Superior temporal gyrus (tissue), 1 donor: ENCODE measurements at regions not wholly inside any gene's neighbourhood (a gene's known extent, or its start where the extent isn't known, plus 50 kb on each side); places are given as distances from the start of the nearest gene placed in this dataset.
"Not testable (repeated sequence)": the region's sequence is repeated elsewhere in the genome, so short reads cannot be mapped to it uniquely, and the experiment has no call there.

ENCODE experiments used
- DNase-seq: peaks from one replicate; pipeline ENCODE4 v3.0.0-alpha.2; 2016; ENCODE audit errors: extremely low spot score

GRCh38 chr1:65527707-65528503 lies 107.4 kb downstream of the LEPR start:
- no peak for DNase-seq

- DNase-seq = no peak
Observed at GRCh38 chr1:65531972-65532570, 111.6 kb downstream of the LEPR start.

GRCh38 chr1:65535981-65536380 lies 115.5 kb downstream of the LEPR start:
- DNase-seq = no peak

GRCh38 chr1:65538086-65538485 lies 117.6 kb downstream of the LEPR start:
- DNase-seq = no peak

GRCh38 chr1:65538664-65539063 lies 118.2 kb downstream of the LEPR start:
- no peak for DNase-seq

- no peak for DNase-seq
Observed at GRCh38 chr1:65539266-65540131, 119.0 kb downstream of the LEPR start.

- no peak for DNase-seq
Observed at GRCh38 chr1:65541161-65541560, 120.7 kb downstream of the LEPR start.

GRCh38 chr1:65541865-65542264 lies 121.4 kb downstream of the LEPR start:
- no peak for DNase-seq

GRCh38 chr1:65542592-65542991 lies 122.1 kb downstream of the LEPR start:
- DNase-seq = not testable (repeated sequence)

GRCh38 chr1:65550306-65551010 lies 130.0 kb downstream of the LEPR start:
- not testable (repeated sequence) for DNase-seq

- not testable (repeated sequence) for DNase-seq
Observed at GRCh38 chr1:65552484-65552883, 132.0 kb downstream of the LEPR start.

GRCh38 chr1:65554086-65554764 lies 133.8 kb downstream of the LEPR start:
- not testable (repeated sequence) for DNase-seq

GRCh38 chr1:65554829-65555228 lies 134.4 kb downstream of the LEPR start:
- no peak for DNase-seq

- no peak for DNase-seq
Observed at GRCh38 chr1:65558215-65558614, 137.7 kb downstream of the LEPR start.

GRCh38 chr1:65564493-65564892 lies 144.0 kb downstream of the LEPR start:
- DNase-seq = no peak

- DNase-seq = no peak
Observed at GRCh38 chr1:65568285-65568684, 147.8 kb downstream of the LEPR start.

- DNase-seq = no peak
Observed at GRCh38 chr1:65572701-65573421, 152.4 kb downstream of the LEPR start.

- DNase-seq = no peak
Observed at GRCh38 chr1:65577278-65577677, 156.8 kb downstream of the LEPR start.

- not testable (repeated sequence) for DNase-seq
Observed at GRCh38 chr1:65577982-65578381, 157.5 kb downstream of the LEPR start.

GRCh38 chr1:65581119-65581518 lies 160.7 kb downstream of the LEPR start:
- no peak for DNase-seq

GRCh38 chr1:65584399-65584798 lies 163.9 kb downstream of the LEPR start:
- no peak for DNase-seq
